H1 (cell line): ENCODE measurements at regions not wholly inside any gene's neighbourhood (a gene's known extent, or its start where the extent isn't known, plus 50 kb on each side); places are given as distances from the start of the nearest gene placed in this dataset.

Source experiments
- EZH2 ChIP-seq: fragments of 200-600 bp; sonication (generic); IDR thresholded peaks from 2 replicates; pipeline ENCODE4 v1.7.1; 2012; ENCODE audit warnings: low read depth, mild to moderate bottlenecking, moderate library complexity, low read length, inconsistent platforms; ENCODE audit not compliant: severe bottlenecking
- JUN ChIP-seq: IDR thresholded peaks from 2 replicates; pipeline ENCODE4 v1.6.1; 2011; ENCODE audit warnings: low read depth, mild to moderate bottlenecking, improper control_type of control experiment, low read length
- MAFK ChIP-seq: IDR thresholded peaks from 2 replicates; pipeline ENCODE4 v1.6.1; 2012; ENCODE audit warnings: low read depth, mild to moderate bottlenecking, improper control_type of control experiment, low read length
- POLR2AphosphoS5 ChIP-seq: IDR thresholded peaks from 2 replicates; pipeline ENCODE4 v1.6.1; 2011; ENCODE audit warnings: low read depth, low read length
- POU5F1 ChIP-seq: IDR thresholded peaks from 2 replicates; pipeline ENCODE4 v1.6.1; 2011; ENCODE audit warnings: low read depth, mild to moderate bottlenecking, low read length, moderate library complexity
- RAD21 ChIP-seq, 2 experiments: IDR thresholded peaks in 1 of 2; conservative IDR thresholded peaks in 1 of 2; 2 replicates each; pipeline ENCODE4 v1.6.1; 2011; ENCODE audit warnings: low read depth in 2 of 2, low read length in 2 of 2, improper control_type of control experiment in 1 of 2, inconsistent platforms in 1 of 2, mild to moderate bottlenecking in 1 of 2, moderate library complexity in 1 of 2
- SIRT6 ChIP-seq: IDR thresholded peaks from one replicate; pipeline ENCODE4 v1.7.1; 2012; ENCODE audit warnings: low read length, inconsistent platforms

GRCh38 chr17:22490399-22490798 lies 798.1 kb downstream of the KCNJ18 start (continued):
- no peak for TF ChIP-seq RAD21 (IDR thresholded peaks at IDR 0.05 in 1 of 2, conservative IDR thresholded peaks at IDR 0.05 in 1 of 2; ENCODE audit: low read depth in 2 of 2, low read length in 2 of 2)
- no peak for TF ChIP-seq POU5F1
- TF ChIP-seq JUN: no peak
- no peak for TF ChIP-seq EZH2
- TF ChIP-seq MAFK: no peak
- no peak for TF ChIP-seq POLR2AphosphoS5
- no peak for TF ChIP-seq SIRT6
